ENCODE measurements at regions not wholly inside any gene's neighbourhood (a gene's known extent, or its start where the extent isn't known, plus 50 kb on each side); places are given as distances from the start of the nearest gene placed in this dataset.

- TF ChIP-seq CTCF (IDR thresholded peaks at IDR 0.05) (no peak), EZH2phosphoT487 (IDR thresholded peaks at IDR 0.05) (no peak), EZH2 (IDR thresholded peaks at IDR 0.05) (no peak)
Observed at GRCh38 chr2:8488001-8488738, 193.7 kb upstream of the ID2 start.
